Progenitor cell of endocrine pancreas (in vitro differentiated cells): ENCODE measurements at regions not wholly inside any gene's neighbourhood (a gene's known extent, or its start where the extent isn't known, plus 50 kb on each side); places are given as distances from the start of the nearest gene placed in this dataset.

Experiments
- DNase-seq: peaks from one replicate; pipeline ENCODE4 v3.0.0; 2021; ENCODE audit warnings: low spot score; ENCODE audit not compliant: unreplicated experiment
- H3K27ac Mint-ChIP-seq: 2 replicates; pipeline ENCODE4 v1.8.0; 2021; ENCODE audit warnings: mild to moderate bottlenecking, moderate library complexity, mixed read lengths
- H3K27me3 Mint-ChIP-seq: 2 replicates; pipeline ENCODE4 v1.8.0; 2021; ENCODE audit warnings: mixed read lengths
- H3K36me3 Mint-ChIP-seq: 2 replicates; pipeline ENCODE4 v1.8.0; 2022; ENCODE audit warnings: mixed read lengths; ENCODE audit not compliant: insufficient read depth
- H3K4me1 Mint-ChIP-seq: 2 replicates; pipeline ENCODE4 v1.8.0; 2021; ENCODE audit warnings: low read depth, mixed read lengths
- H3K4me3 Mint-ChIP-seq: 2 replicates; pipeline ENCODE4 v1.8.0; 2021; ENCODE audit warnings: low read depth, mild to moderate bottlenecking, moderate library complexity, mixed read lengths
- H3K9me3 Mint-ChIP-seq: 2 replicates; pipeline ENCODE4 v1.8.0; 2021; ENCODE audit warnings: low read depth, mixed read lengths
- CTCF ChIP-seq: fragments of 200-600 bp; sonication (generic); IDR thresholded peaks from one replicate; pipeline ENCODE4 v1.5.0; 2021; ENCODE audit warnings: antibody characterized with exemption, mild to moderate bottlenecking; ENCODE audit not compliant: unreplicated experiment

- peaks cover 7% of the 10 kb centered on the region for H3K36me3 Mint-ChIP-seq
- no peak for DNase-seq
- H3K27ac Mint-ChIP-seq: no peak overlapping the region
- H3K4me1 Mint-ChIP-seq: no peaks in the 10 kb centered on the region
- no peaks in the 10 kb centered on the region for H3K27me3 Mint-ChIP-seq
- no peak overlapping the region for H3K4me3 Mint-ChIP-seq
- TF ChIP-seq CTCF: no peak
- peaks cover 35% of the 10 kb centered on the region for H3K9me3 Mint-ChIP-seq
These were observed 335.7 kb upstream of the RPS23 start for GRCh38 chr5:82613891-82614290.

- Mint-ChIP-seq H3K4me1 (no peaks in the 10 kb centered on the region), H3K9me3 (peaks cover 45% of the 10 kb centered on the region), H3K4me3 (no peak overlapping the region), H3K36me3 (peaks cover 9% of the 10 kb centered on the region), H3K27ac (no peak overlapping the region), H3K27me3 (no peaks in the 10 kb centered on the region)
- no peak for TF ChIP-seq CTCF
- DNase-seq: no peak
These were observed 332.5 kb upstream of the RPS23 start for GRCh38 chr5:82610686-82611085.

GRCh38 chr5:82605441-82605973, 327.4 kb upstream of the RPS23 start:
- Mint-ChIP-seq H3K4me1 (peaks cover 21% of the 10 kb centered on the region), H3K27me3 (no peaks in the 10 kb centered on the region), H3K4me3 (no peak overlapping the region), H3K27ac (no peak overlapping the region), H3K9me3 (peaks cover 33% of the 10 kb centered on the region), H3K36me3 (peaks cover 5% of the 10 kb centered on the region)
- no peak for TF ChIP-seq CTCF
- no peak for DNase-seq

GRCh38 chr5:82603033-82603987, 325.2 kb upstream of the RPS23 start:
- peaks cover 24% of the 10 kb centered on the region for H3K4me1 Mint-ChIP-seq

More at GRCh38 chr5:82603033-82603987, 325.2 kb upstream of the RPS23 start:
- Mint-ChIP-seq H3K4me3 (no peak overlapping the region), H3K9me3 (peaks cover 14% of the 10 kb centered on the region), H3K27me3 (no peaks in the 10 kb centered on the region), H3K36me3 (peaks cover 2% of the 10 kb centered on the region), H3K27ac (no peak overlapping the region)
- no peak for DNase-seq
- no peak for TF ChIP-seq CTCF
